ENCODE measurements at regions not wholly inside any gene's neighbourhood (a gene's known extent, or its start where the extent isn't known, plus 50 kb on each side); places are given as distances from the start of the nearest gene placed in this dataset.

GRCh38 chr3:180142472-180142871 lies 105.7 kb upstream of the PEX5L start:
- H3K27ac Mint-ChIP-seq = no peak overlapping the region
- DNase-seq (no peak), ATAC-seq (no peak)
- H3K4me3 Mint-ChIP-seq = no peak overlapping the region
- H3K36me3 Mint-ChIP-seq (ENCODE audit: low read depth) = no peaks in the 10 kb centered on the region
- H3K27me3 Mint-ChIP-seq = no peaks in the 10 kb centered on the region
- H3K4me1 Mint-ChIP-seq = no peaks in the 10 kb centered on the region
- H3K9me3 ChIP-seq (ENCODE audit: control insufficient read depth, low read length, poor library complexity, severe bottlenecking) = no peaks in the 10 kb centered on the region

GRCh38 chr3:180161770-180162169 lies 125.0 kb upstream of the PEX5L start:
- no peaks in the 10 kb centered on the region for H3K9me3 ChIP-seq (ENCODE audit: control insufficient read depth, low read length, poor library complexity, severe bottlenecking)
- DNase-seq = no peak
- no peaks in the 10 kb centered on the region for H3K36me3 Mint-ChIP-seq (ENCODE audit: low read depth)
- H3K4me1 Mint-ChIP-seq = no peaks in the 10 kb centered on the region
- no peak overlapping the region for H3K27ac Mint-ChIP-seq
- H3K4me3 Mint-ChIP-seq = no peak overlapping the region
- H3K27me3 Mint-ChIP-seq = no peaks in the 10 kb centered on the region
- ATAC-seq = no peak

- no peak for ATAC-seq
- Mint-ChIP-seq H3K4me3 (no peak overlapping the region), H3K27ac (no peak overlapping the region), H3K36me3 (ENCODE audit: low read depth) (no peaks in the 10 kb centered on the region), H3K4me1 (no peaks in the 10 kb centered on the region), H3K27me3 (no peaks in the 10 kb centered on the region)
- no peaks in the 10 kb centered on the region for H3K9me3 ChIP-seq (ENCODE audit: control insufficient read depth, low read length, poor library complexity, severe bottlenecking)
- DNase-seq = no peak
These were observed 138.8 kb upstream of the PEX5L start for GRCh38 chr3:180175572-180175971.

GRCh38 chr3:180176059-180176458 lies 139.3 kb upstream of the PEX5L start:
- H3K4me1 Mint-ChIP-seq = no peaks in the 10 kb centered on the region
- no peak overlapping the region for H3K4me3 Mint-ChIP-seq
- no peaks in the 10 kb centered on the region for H3K9me3 ChIP-seq (ENCODE audit: control insufficient read depth, low read length, poor library complexity, severe bottlenecking)
- ATAC-seq = no peak
- H3K27me3 Mint-ChIP-seq = no peaks in the 10 kb centered on the region
- H3K36me3 Mint-ChIP-seq (ENCODE audit: low read depth) = no peaks in the 10 kb centered on the region
- no peak for DNase-seq
- no peak overlapping the region for H3K27ac Mint-ChIP-seq

- no peak overlapping the region for H3K4me3 Mint-ChIP-seq
- no peak overlapping the region for H3K27ac Mint-ChIP-seq
- DNase-seq = no peak
- no peaks in the 10 kb centered on the region for H3K36me3 Mint-ChIP-seq (ENCODE audit: low read depth)
- H3K4me1 Mint-ChIP-seq = no peaks in the 10 kb centered on the region
- H3K27me3 Mint-ChIP-seq = no peaks in the 10 kb centered on the region
- H3K9me3 ChIP-seq (ENCODE audit: control insufficient read depth, low read length, poor library complexity, severe bottlenecking) = no peaks in the 10 kb centered on the region
- ATAC-seq = no peak
These were observed 140.5 kb upstream of the PEX5L start for GRCh38 chr3:180177255-180177654.

GRCh38 chr3:180179562-180179961 lies 142.8 kb upstream of the PEX5L start:
- H3K27me3 Mint-ChIP-seq = no peaks in the 10 kb centered on the region
- no peaks in the 10 kb centered on the region for H3K36me3 Mint-ChIP-seq (ENCODE audit: low read depth)
- no peaks in the 10 kb centered on the region for H3K4me1 Mint-ChIP-seq
- no peak overlapping the region for H3K27ac Mint-ChIP-seq
- H3K4me3 Mint-ChIP-seq = no peak overlapping the region
- DNase-seq (no peak), ATAC-seq (no peak)
- no peaks in the 10 kb centered on the region for H3K9me3 ChIP-seq (ENCODE audit: control insufficient read depth, low read length, poor library complexity, severe bottlenecking)

- H3K4me1 Mint-ChIP-seq = no peaks in the 10 kb centered on the region
These were observed 144.1 kb upstream of the PEX5L start for GRCh38 chr3:180180795-180181194.

GRCh38 chr3:180181387-180181786 lies 144.7 kb upstream of the PEX5L start:
- DNase-seq (no peak), ATAC-seq (no peak)
- Mint-ChIP-seq H3K27me3 (no peaks in the 10 kb centered on the region), H3K27ac (no peak overlapping the region), H3K4me1 (no peaks in the 10 kb centered on the region), H3K36me3 (ENCODE audit: low read depth) (no peaks in the 10 kb centered on the region), H3K4me3 (no peak overlapping the region)
- H3K9me3 ChIP-seq (ENCODE audit: control insufficient read depth, low read length, poor library complexity, severe bottlenecking) = no peaks in the 10 kb centered on the region

More at GRCh38 chr3:180180795-180181194, 144.1 kb upstream of the PEX5L start:
- Mint-ChIP-seq H3K36me3 (ENCODE audit: low read depth) (no peaks in the 10 kb centered on the region), H3K27ac (no peak overlapping the region), H3K27me3 (no peaks in the 10 kb centered on the region), H3K4me3 (no peak overlapping the region)
- DNase-seq (no peak), ATAC-seq (no peak)
- H3K9me3 ChIP-seq (ENCODE audit: control insufficient read depth, low read length, poor library complexity, severe bottlenecking) = no peaks in the 10 kb centered on the region

GRCh38 chr3:180183346-180183745 lies 146.6 kb upstream of the PEX5L start:
- no peaks in the 10 kb centered on the region for H3K9me3 ChIP-seq (ENCODE audit: control insufficient read depth, low read length, poor library complexity, severe bottlenecking)
- no peak for ATAC-seq

GRCh38 chr3:180184816-180185215 lies 148.1 kb upstream of the PEX5L start:
- Mint-ChIP-seq H3K27me3 (no peaks in the 10 kb centered on the region), H3K4me1 (no peaks in the 10 kb centered on the region), H3K36me3 (ENCODE audit: low read depth) (no peaks in the 10 kb centered on the region), H3K4me3 (no peak overlapping the region), H3K27ac (no peak overlapping the region)
- no peaks in the 10 kb centered on the region for H3K9me3 ChIP-seq (ENCODE audit: control insufficient read depth, low read length, poor library complexity, severe bottlenecking)
- ATAC-seq (no peak), DNase-seq (no peak)

More at GRCh38 chr3:180183346-180183745, 146.6 kb upstream of the PEX5L start:
- Mint-ChIP-seq H3K27ac (no peak overlapping the region), H3K4me3 (no peak overlapping the region), H3K36me3 (ENCODE audit: low read depth) (no peaks in the 10 kb centered on the region), H3K4me1 (no peaks in the 10 kb centered on the region), H3K27me3 (no peaks in the 10 kb centered on the region)
- no peak for DNase-seq

- no peak overlapping the region for H3K27ac Mint-ChIP-seq
- no peak overlapping the region for H3K4me3 Mint-ChIP-seq
- ATAC-seq (no peak), DNase-seq (no peak)
- no peaks in the 10 kb centered on the region for H3K4me1 Mint-ChIP-seq
- H3K9me3 ChIP-seq (ENCODE audit: control insufficient read depth, low read length, poor library complexity, severe bottlenecking) = no peaks in the 10 kb centered on the region
- H3K36me3 Mint-ChIP-seq (ENCODE audit: low read depth) = no peaks in the 10 kb centered on the region
- H3K27me3 Mint-ChIP-seq = no peaks in the 10 kb centered on the region
These were observed 148.9 kb upstream of the PEX5L start for GRCh38 chr3:180185650-180186049.

- Mint-ChIP-seq H3K4me3 (no peak overlapping the region), H3K36me3 (ENCODE audit: low read depth) (no peaks in the 10 kb centered on the region), H3K27ac (no peak overlapping the region), H3K27me3 (no peaks in the 10 kb centered on the region), H3K4me1 (no peaks in the 10 kb centered on the region)
- no peaks in the 10 kb centered on the region for H3K9me3 ChIP-seq (ENCODE audit: control insufficient read depth, low read length, poor library complexity, severe bottlenecking)
- DNase-seq (no peak), ATAC-seq (no peak)
These were observed 152.0 kb upstream of the PEX5L start for GRCh38 chr3:180188512-180189309.

- H3K4me1 Mint-ChIP-seq = no peaks in the 10 kb centered on the region
- DNase-seq (no peak), ATAC-seq (no peak)
- no peak overlapping the region for H3K27ac Mint-ChIP-seq
- no peak overlapping the region for H3K4me3 Mint-ChIP-seq
- no peaks in the 10 kb centered on the region for H3K9me3 ChIP-seq (ENCODE audit: control insufficient read depth, low read length, poor library complexity, severe bottlenecking)
- no peaks in the 10 kb centered on the region for H3K27me3 Mint-ChIP-seq
- no peaks in the 10 kb centered on the region for H3K36me3 Mint-ChIP-seq (ENCODE audit: low read depth)
These were observed 152.5 kb upstream of the PEX5L start for GRCh38 chr3:180189310-180189648.

GRCh38 chr3:180196658-180197057 lies 159.9 kb upstream of the PEX5L start:
- no peak overlapping the region for H3K27ac Mint-ChIP-seq
- no peaks in the 10 kb centered on the region for H3K36me3 Mint-ChIP-seq (ENCODE audit: low read depth)

More at GRCh38 chr3:180196658-180197057, 159.9 kb upstream of the PEX5L start:
- no peaks in the 10 kb centered on the region for H3K27me3 Mint-ChIP-seq
- H3K4me1 Mint-ChIP-seq = no peaks in the 10 kb centered on the region
- H3K4me3 Mint-ChIP-seq = no peak overlapping the region
- DNase-seq (no peak), ATAC-seq (no peak)
- H3K9me3 ChIP-seq (ENCODE audit: control insufficient read depth, low read length, poor library complexity, severe bottlenecking) = no peaks in the 10 kb centered on the region
